ENCODE measurements at regions not wholly inside any gene's neighbourhood (a gene's known extent, or its start where the extent isn't known, plus 50 kb on each side); places are given as distances from the start of the nearest gene placed in this dataset.
A peak's percentile ranks its signal among the peaks of the same experiment; 100 is the strongest.

GRCh38 chr11:122271745-122272144 lies 155.7 kb upstream of the BLID start:
- H3K4me1 Mint-ChIP-seq, result peaks cover 76% of the 10 kb centered on the region
- Histone ChIP-seq H3K4me1 (peaks cover 15% of the 10 kb centered on the region), H3K36me3 (no peaks in the 10 kb centered on the region), H2AFZ (replicated peaks) (no peak overlapping the region), H3K79me2 (ENCODE audit: low read depth) (no peaks in the 10 kb centered on the region), H3F3A (ENCODE audit: low read depth) (no peaks in the 10 kb centered on the region), H3K9ac (no peak overlapping the region), H3K27ac (no peak overlapping the region), H3K9me3 (ENCODE audit: low read depth) (no peaks in the 10 kb centered on the region), H3K4me3 (no peak overlapping the region), H3K4me2 (no peak overlapping the region), H4K20me1 (ENCODE audit: low read depth) (no peaks in the 10 kb centered on the region), H3K27me3 (no peaks in the 10 kb centered on the region)
- TF ChIP-seq CTCF (IDR thresholded peaks at IDR 0.05), result no peak
- TF ChIP-seq EZH2 (IDR thresholded peaks at IDR 0.05), result no peak
- no peak for TF ChIP-seq EZH2phosphoT487 (IDR thresholded peaks at IDR 0.05)
- DNase-seq (ENCODE audit: low spot score), result no peak
- H3K27me3 Mint-ChIP-seq (ENCODE audit: insufficient read depth, low read depth), result no peaks in the 10 kb centered on the region
- H3K36me3 Mint-ChIP-seq, result peaks cover 8% of the 10 kb centered on the region
- H3K9me3 Mint-ChIP-seq, result no peaks in the 10 kb centered on the region
- H3K4me3 Mint-ChIP-seq, result no peak overlapping the region
- no peak overlapping the region for H3K27ac Mint-ChIP-seq

- Mint-ChIP-seq H3K4me3 (peak overlapping the region; percentile 19), H3K4me1 (peaks cover 82% of the 10 kb centered on the region), H3K36me3 (peaks cover 9% of the 10 kb centered on the region), H3K27ac (no peak overlapping the region), H3K27me3 (ENCODE audit: insufficient read depth, low read depth) (no peaks in the 10 kb centered on the region), H3K9me3 (no peaks in the 10 kb centered on the region)
- H3K4me2 ChIP-seq, result no peak overlapping the region
- DNase-seq (ENCODE audit: low spot score), result no peak
- no peaks in the 10 kb centered on the region for H4K20me1 ChIP-seq (ENCODE audit: low read depth)
- no peak overlapping the region for H2AFZ ChIP-seq (replicated peaks)
- no peaks in the 10 kb centered on the region for H3K9me3 ChIP-seq (ENCODE audit: low read depth)
- no peaks in the 10 kb centered on the region for H3K79me2 ChIP-seq (ENCODE audit: low read depth)
- no peaks in the 10 kb centered on the region for H3K27me3 ChIP-seq
- no peak overlapping the region for H3K9ac ChIP-seq
- H3K4me3 ChIP-seq, result no peak overlapping the region
- H3F3A ChIP-seq (ENCODE audit: low read depth), result no peaks in the 10 kb centered on the region
- H3K36me3 ChIP-seq, result no peaks in the 10 kb centered on the region
- TF ChIP-seq CTCF (IDR thresholded peaks at IDR 0.05) (no peak), EZH2phosphoT487 (IDR thresholded peaks at IDR 0.05) (no peak), EZH2 (IDR thresholded peaks at IDR 0.05) (no peak)
- peaks cover 15% of the 10 kb centered on the region for H3K4me1 ChIP-seq
- no peak overlapping the region for H3K27ac ChIP-seq
Observed at GRCh38 chr11:122271137-122271536, 155.1 kb upstream of the BLID start.

GRCh38 chr11:122270535-122270934 lies 154.5 kb upstream of the BLID start:
- TF ChIP-seq CTCF (IDR thresholded peaks at IDR 0.05), result no peak
- no peak for TF ChIP-seq EZH2phosphoT487 (IDR thresholded peaks at IDR 0.05)
- TF ChIP-seq EZH2 (IDR thresholded peaks at IDR 0.05), result no peak
- no peaks in the 10 kb centered on the region for H3K27me3 Mint-ChIP-seq (ENCODE audit: insufficient read depth, low read depth)
- H3K4me1 Mint-ChIP-seq, result peaks cover 83% of the 10 kb centered on the region
- Histone ChIP-seq H3K27ac (no peak overlapping the region), H3K36me3 (no peaks in the 10 kb centered on the region), H3K27me3 (no peaks in the 10 kb centered on the region), H3K9ac (no peak overlapping the region), H3K4me3 (no peak overlapping the region), H2AFZ (replicated peaks) (no peak overlapping the region), H3K9me3 (ENCODE audit: low read depth) (no peaks in the 10 kb centered on the region), H3K4me1 (peaks cover 15% of the 10 kb centered on the region), H3F3A (ENCODE audit: low read depth) (no peaks in the 10 kb centered on the region), H3K79me2 (ENCODE audit: low read depth) (no peaks in the 10 kb centered on the region), H3K4me2 (no peak overlapping the region), H4K20me1 (ENCODE audit: low read depth) (no peaks in the 10 kb centered on the region)
- H3K9me3 Mint-ChIP-seq, result no peaks in the 10 kb centered on the region
- H3K36me3 Mint-ChIP-seq, result peaks cover 12% of the 10 kb centered on the region
- no peak for DNase-seq (ENCODE audit: low spot score)
- peak overlapping the region; percentile 11 for H3K27ac Mint-ChIP-seq
- H3K4me3 Mint-ChIP-seq, result peak overlapping the region; percentile 13
